Hepatocyte (in vitro differentiated cells): ENCODE measurements at regions not wholly inside any gene's neighbourhood (a gene's known extent, or its start where the extent isn't known, plus 50 kb on each side); places are given as distances from the start of the nearest gene placed in this dataset.

Experiments used
- EZH2 ChIP-seq: fragments of 200-600 bp; sonication (generic); IDR thresholded peaks from 2 replicates; pipeline ENCODE4 v1.6.1; 2016; ENCODE audit warnings: antibody characterized with exemption, mild to moderate bottlenecking, borderline replicate concordance
- EZH2phosphoT487 ChIP-seq: fragments of 200-600 bp; sonication (generic); IDR thresholded peaks from one replicate; pipeline ENCODE4 v1.6.1; 2018; ENCODE audit warnings: antibody characterized with exemption, mild to moderate bottlenecking, low read depth, moderate library complexity; ENCODE audit not compliant: unreplicated experiment, severe bottlenecking
- TF ChIP-seq, protein P1 (sequence below): fragments of 200-600 bp; sonication (generic); IDR thresholded peaks from 2 replicates; pipeline ENCODE4 v1.5.1; 2016; ENCODE audit warnings: antibody characterized with exemption, mild to moderate bottlenecking; ENCODE audit not compliant: poor library complexity

DNA sequence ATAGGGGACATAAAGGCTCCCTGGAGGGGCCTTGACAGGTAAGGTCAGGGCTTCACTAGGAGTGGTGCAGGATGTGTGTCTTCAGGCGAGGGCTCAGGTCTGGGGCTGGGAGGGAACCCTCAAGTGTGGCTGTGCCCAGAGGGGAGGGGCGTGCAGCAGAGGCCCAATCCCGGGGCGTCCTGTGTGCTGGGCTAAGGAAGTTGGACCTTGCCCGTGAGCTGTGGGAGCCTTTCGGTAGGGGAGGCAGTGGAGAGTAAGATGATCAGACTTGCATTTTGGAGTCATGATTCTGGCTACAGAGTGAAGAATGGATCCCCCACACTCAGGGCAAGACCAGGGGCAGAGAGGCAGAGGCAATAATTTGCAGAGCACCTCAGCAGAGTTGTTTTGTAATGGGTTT lies 145.4 kb downstream of the BUB3 start:
- no peak for TF ChIP-seq EZH2
- TF ChIP-seq, protein P1, sequence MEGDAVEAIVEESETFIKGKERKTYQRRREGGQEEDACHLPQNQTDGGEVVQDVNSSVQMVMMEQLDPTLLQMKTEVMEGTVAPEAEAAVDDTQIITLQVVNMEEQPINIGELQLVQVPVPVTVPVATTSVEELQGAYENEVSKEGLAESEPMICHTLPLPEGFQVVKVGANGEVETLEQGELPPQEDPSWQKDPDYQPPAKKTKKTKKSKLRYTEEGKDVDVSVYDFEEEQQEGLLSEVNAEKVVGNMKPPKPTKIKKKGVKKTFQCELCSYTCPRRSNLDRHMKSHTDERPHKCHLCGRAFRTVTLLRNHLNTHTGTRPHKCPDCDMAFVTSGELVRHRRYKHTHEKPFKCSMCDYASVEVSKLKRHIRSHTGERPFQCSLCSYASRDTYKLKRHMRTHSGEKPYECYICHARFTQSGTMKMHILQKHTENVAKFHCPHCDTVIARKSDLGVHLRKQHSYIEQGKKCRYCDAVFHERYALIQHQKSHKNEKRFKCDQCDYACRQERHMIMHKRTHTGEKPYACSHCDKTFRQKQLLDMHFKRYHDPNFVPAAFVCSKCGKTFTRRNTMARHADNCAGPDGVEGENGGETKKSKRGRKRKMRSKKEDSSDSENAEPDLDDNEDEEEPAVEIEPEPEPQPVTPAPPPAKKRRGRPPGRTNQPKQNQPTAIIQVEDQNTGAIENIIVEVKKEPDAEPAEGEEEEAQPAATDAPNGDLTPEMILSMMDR: no peak
- TF ChIP-seq EZH2phosphoT487: no peak
